GM19035 (cell line): ENCODE measurements at regions not wholly inside any gene's neighbourhood (a gene's known extent, or its start where the extent isn't known, plus 50 kb on each side); places are given as distances from the start of the nearest gene placed in this dataset.

ENCODE experiments used
- ATAC-seq: cut with Tn5 transposase; IDR thresholded peaks from one replicate; pipeline ENCODE4 v1.9.1; 2021; ENCODE audit not compliant: unreplicated experiment

DNA sequence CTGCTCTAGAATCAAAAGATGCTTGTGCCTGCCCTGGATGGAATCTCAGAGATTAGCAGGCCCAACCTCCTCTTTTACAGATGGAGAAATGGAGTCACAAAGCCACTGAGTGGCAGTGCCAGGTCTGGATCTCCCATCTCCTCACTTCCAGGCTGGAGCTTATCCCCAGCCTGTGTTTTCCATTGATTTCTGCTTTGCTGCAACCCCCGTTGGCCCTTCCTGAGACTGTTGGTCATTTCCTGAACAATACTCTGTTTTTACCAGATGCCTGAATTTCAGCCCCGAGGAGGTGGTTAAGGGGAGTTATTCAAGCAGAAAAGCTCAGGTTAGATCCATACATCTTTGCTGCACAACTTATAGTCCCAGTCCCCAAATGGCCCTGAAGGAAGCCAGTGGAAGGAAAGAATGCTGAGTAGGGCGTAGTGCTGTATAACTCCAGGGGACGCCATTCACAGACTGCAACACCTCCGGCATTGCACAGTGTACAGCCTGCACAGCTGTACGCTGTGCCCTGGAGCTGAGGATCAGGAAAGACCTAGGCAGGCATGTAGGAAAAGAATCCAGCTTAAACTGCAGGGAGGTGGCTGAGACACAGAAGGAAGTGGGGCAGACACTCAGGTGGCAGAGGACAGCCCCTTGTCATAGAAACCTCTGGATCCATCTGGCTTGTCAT is 77.5 kb downstream of the RPLP1 start:
- ATAC-seq: no peak

DNA sequence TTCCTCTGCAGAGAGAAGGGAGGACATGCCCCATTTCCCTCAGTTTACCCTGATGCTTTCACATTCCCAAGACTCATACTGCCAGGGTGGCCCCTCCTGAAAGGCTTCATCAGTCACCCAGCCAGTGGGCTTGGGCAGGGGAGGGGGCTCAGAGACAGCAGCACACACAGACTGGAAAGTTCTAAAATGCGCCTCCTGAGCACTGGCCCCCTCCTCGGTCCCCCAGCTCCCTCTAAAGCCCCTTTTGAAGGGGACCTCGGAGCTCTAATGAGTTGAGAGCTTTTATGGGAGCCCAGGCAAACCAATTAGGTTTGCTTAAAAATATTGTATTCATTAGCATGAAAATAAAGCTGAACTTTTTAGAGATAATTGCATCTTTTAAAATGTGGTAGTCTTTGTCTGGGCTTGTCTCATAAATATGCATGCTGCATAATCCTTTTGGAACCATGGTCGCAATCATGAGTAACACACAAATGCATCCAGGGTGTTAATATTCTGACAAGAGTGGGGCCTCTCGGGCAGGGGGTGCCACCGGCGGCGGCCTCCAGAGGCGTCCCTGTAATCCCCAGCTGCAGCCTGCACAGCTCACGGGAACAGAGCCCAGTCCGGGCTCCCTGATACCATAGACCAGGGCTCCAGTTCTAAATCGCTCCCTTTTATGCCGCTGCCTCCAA is 78.5 kb downstream of the RPLP1 start:
- ATAC-seq: no peak

DNA sequence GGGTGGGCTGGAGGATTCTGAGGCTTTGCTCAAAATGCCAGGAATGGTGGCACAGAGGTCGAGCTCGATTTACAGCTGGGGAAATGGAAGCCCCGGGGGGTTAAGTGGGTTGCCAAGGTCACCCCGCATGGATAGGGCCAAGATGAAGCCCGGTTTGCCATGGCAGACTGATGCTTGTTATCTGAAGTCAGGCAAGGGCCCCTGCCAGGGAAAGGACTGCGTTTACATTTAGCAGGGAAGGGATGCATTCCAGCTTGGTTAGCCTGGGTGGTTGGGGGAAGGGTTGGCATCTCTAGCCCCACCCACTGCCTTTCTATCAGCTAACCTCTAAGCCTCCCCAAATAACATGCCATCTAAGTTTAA is 79.0 kb downstream of the RPLP1 start:
- no peak for ATAC-seq

- ATAC-seq: no peak
Observed at GRCh38 chr15:69532066-69532465, 79.4 kb downstream of the RPLP1 start.

DNA sequence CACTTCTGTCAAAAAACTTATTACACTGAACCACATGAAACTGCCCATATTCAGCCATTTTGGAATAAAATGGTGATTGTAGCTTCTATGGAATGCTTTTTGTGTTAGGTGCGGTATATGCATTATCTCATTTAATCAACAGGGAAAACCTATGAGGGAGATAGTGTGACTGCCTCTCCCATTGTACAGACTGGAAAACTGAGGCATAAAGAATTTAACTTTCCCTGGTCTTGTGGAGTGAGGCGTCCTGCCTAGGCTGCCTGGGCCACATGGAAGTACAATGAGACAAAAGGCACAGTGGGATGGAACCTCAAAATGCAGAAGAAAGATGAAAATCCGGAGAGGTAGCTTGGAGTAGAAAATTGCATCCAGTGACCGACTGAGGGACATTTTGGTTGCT is 80.2 kb downstream of the RPLP1 start:
- ATAC-seq: no peak

DNA sequence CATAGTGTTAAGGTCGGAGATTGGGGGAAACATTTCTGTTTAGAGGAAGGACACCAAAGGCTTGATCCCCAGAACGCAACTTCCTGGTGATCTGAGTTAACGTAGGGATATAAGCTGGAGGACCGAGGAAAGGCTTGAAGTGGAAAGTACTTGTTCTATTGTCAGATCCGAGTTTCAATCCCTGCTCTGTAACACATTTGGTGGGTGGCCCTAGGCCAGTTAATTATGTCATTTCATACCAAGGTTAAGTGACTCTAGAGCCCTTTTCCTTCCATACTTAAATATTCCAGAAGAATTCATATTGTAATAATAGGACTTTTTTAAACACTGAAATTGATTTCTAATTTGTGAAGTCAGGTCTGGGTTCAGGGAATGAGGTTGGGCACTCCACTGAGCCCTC is 80.9 kb downstream of the RPLP1 start:
- ATAC-seq: no peak

DNA sequence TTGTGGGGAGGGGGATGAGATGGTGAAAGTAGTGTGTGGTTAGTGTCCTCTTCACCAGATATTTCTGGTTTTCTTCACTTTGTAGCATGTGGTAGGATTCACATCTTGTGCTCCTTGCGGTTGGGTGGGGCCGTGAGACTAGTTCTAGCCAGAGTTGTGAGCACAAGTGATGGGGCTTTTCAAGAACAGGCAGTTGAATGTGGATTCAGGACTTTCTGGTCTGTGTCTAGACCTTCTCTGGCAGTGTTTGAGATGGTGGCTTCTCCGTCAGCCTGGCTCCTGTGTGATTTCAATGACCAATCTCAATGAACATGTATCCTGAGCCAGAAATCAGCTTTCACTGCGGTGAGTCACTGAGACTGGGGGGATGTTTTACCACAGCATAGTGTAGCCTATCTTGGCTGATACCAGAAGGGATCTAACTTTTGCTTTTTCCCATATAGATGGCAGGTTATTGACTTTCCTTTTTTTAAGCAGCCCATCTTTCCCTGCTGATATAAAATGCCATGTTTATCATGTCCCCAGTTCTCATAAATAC is 82.6 kb downstream of the RPLP1 start:
- ATAC-seq: no peak

GRCh38 chr15:69535998-69536397 is 83.4 kb downstream of the RPLP1 start:
- no peak for ATAC-seq

- ATAC-seq: no peak
Observed at GRCh38 chr15:69536726-69537512, 84.3 kb downstream of the RPLP1 start.

GRCh38 chr15:69537901-69538300 is 85.3 kb downstream of the RPLP1 start:
- ATAC-seq: no peak

DNA sequence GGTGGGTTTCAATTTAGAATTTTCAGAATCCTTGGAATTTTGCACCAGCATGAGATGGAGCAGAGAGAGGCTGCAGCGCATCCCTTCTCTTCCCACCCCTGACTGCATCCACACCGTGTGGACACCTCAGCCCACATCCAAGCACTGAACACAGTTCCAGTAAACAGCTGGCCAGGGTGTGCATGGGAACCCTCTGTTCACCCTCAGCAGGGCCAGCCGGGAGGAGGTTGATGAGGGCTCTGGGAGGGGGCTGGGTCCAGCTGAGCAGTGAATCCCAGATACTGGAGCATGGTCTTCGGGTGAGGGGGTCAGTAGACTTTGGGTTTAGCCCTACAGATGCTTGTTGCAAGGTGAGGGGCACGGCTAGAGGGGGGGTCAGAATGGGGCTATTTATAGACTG is 85.8 kb downstream of the RPLP1 start:
- ATAC-seq: no peak

DNA sequence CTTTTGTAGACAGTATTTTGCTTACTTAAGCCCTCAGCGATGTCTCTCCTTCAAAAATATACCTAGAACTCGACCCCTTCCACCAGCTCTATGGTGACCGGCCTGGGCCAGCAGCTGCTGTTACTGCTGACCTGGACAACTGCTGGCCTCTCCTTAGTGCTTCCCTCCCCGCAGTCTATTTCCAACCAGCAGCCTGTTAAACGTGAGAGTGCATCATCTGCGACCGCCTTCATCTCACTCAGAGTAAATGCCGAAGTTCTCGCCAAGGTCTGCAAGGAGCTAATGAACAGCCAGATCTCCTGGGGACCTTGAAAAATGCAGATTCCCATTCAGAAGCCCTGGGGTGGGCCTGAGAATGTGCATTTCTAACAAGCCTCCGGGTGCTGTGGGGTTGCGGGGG is 86.7 kb downstream of the RPLP1 start:
- no peak for ATAC-seq

DNA sequence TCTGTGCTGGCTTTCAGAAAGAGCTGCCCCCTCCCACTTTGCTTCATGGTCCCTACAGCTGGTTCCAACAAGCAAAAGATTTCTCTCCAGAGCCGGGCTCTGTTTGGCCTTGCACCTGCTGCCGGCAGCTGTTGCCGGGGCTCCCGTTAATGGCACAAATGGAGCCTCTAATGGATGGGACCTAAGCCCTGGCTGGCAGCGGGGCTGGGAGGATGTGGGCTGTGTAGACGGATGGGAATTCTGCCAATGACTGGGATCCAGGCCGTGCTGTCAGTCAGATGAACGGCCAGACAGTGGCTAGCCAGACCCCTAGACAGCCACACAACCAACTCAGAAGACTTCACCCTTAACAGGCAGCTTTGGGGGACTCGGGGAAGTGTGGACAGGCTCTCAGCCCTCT is 88.0 kb downstream of the RPLP1 start:
- no peak for ATAC-seq

GRCh38 chr15:69542028-69542427 is 89.4 kb downstream of the RPLP1 start:
- no peak for ATAC-seq

DNA sequence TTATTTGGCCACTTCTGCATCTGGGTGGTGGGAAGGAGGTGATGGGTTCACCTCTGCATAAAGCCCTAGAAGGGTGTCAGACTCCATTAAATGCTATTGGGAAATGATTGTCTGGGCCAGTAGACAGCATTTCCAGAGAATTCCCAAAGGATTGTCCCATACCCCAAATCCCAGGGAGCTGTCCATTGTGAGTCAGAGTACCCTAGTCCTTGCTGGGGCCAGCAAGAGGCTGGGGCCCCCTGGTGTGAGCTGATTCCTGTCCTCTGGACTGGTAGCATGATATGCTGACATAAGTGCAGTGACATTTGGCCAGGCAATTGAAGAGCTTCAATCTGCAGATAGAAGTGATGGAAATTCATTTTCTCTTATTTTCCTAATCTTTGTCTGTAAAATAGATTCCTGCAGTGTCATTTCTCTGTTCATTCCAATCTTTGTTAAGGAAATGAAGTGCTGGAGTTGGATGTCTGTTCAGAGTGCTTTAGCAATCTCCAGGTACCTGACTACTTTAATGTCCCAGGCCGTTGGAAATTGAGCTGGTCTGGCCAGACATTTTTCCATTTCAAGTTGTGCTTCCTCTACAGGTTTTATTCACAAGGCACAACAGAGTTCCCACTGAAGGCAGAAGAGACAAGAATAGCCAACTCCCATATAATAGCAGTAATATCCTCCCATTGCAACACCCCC is 91.2 kb downstream of the RPLP1 start:
- ATAC-seq: no peak

DNA sequence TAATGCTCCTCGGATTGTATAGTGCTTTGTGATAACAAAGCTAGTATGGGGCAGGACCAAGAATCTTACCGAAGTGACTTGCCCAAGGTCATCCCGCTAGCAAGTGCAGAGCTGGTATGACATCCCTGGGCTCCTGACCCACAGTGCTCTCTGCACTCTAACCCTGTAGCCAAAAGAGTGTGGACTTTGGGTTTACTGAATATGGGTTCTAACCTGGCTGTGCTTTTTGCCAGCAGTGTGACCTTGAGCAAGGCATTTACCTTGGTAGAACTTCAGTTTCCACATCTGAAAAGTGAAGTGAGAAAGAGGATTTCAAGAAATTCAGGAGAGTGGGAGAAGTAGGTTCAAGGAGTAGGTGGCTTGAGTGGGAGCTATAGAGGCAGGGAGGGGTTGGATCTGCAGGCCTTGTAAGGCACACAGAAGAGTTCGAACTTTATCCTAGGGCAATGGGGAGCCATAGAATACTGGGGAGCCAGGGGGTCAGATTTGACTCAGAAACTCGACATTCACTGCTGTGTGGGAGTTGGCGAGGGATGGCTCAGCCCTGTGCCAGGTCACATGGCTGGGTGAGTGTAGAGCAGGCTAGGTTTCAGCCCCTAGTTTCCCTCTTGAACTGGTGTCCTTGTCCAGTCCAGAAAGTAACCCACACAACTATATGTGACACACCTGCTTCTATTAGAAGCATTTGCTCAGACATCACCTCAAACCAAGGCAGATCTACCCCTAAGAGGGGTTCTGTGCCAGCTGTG is 91.9 kb downstream of the RPLP1 start:
- ATAC-seq: no peak

- no peak for ATAC-seq
Observed at GRCh38 chr15:69546182-69546581, 93.6 kb downstream of the RPLP1 start.

DNA sequence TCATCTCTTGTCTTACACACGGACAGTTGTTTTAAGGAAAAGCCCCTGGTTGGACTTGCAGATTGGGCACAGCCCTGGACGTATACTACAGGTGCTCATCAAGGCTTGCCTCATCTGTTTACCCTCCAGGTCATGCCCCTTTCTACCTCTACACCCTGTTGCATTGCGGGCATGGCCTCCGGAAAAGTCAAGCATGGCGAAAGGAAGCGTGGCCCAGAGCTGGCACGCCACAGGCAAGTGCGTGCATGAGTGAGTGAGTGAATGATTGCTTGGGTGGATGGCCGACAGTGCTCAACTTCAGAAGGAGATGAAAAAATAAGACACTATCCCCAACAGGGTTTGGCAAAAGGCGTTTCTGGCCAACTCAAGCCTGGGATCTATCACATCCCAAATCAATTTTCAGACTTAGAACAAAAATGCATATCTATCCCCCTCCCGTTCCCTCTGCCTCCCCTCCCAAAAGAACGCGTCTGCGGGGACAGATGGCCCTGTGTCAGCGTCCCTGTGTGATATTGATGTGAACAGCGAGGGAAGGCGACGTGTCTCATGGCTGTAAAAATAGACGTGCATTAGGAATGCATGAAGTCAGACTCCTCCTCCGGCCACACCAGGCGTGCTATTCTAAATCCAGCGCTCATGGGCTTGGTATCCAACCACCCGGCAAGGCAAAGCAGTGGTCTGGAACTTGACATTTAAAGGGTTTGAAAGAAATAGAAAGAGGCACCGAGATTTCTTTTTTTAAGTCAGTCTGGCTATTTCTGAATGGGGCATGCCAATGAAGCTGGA is 96.0 kb downstream of the RPLP1 start:
- no peak for ATAC-seq

DNA sequence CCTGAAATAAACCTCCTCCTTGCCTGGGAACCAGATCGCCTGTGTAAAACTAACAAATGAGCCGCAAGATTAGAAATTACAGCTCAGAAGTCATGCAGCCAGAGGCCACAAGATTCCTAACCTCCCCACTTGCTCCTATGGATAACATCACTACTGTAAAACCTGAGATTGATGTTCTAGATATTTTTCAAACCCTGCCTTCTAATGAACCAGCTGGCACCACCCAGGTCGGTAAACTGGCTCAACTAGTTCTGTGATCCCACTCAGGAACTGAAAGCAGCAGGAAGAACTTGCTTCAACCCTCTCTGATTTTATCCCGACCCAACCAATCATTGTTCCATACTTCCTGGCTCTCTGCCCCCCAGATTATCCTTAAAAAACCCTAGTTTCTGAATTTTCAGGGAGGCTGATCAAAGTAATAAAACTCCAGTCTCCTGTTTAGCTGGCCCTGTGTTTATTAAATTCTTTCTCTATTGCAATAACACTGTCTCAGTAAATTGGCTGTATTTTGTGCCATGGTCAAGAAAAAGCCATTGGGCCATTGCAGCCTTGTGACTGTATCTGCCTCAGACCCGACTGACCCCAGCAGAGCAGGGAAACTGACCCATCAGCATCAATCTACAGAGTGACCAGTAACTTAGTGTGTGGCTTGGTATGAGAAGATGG is 98.9 kb downstream of the RPLP1 start:
- no peak for ATAC-seq
